Endothelial cell of umbilical vein (primary cell): ENCODE measurements at regions not wholly inside any gene's neighbourhood (a gene's known extent, or its start where the extent isn't known, plus 50 kb on each side); places are given as distances from the start of the nearest gene placed in this dataset.

Experiments
- BruUV-seq: library from RNA; stranded (reverse); fragments of 400-500 nt; replicated peaks from 2 replicates; lab custom pipeline; 2021; lab: Mats Ljungman, UMichigan
- CTCF ChIA-PET: fragments of 300-600, 350-600 bp; sonication (Branson Sonifier 250); formaldehyde crosslinking; loops from one replicate; lab custom pipeline; 2021; ENCODE audit warnings: antibody characterized with exemption, inconsistent platforms; lab: Charles Lee
- POLR2A ChIA-PET: fragments of 300-600, 350-600 bp; sonication (Branson Sonifier 250); formaldehyde crosslinking; loops from one replicate; lab custom pipeline; 2021; ENCODE audit warnings: antibody characterized with exemption, inconsistent platforms; lab: Charles Lee
- DNase-seq: peaks from one replicate; pipeline ENCODE4 v3.0.0-alpha.2; 2011; ENCODE audit warnings: low read depth, low spot score
- FAIRE-seq: peaks from 2 replicates; lab custom pipeline; 2011; peaks lifted over from hg19 to GRCh38; lab: Jason Lieb, UNC
- H2AFZ ChIP-seq: 2 replicates; pipeline ENCODE4 v1.6.0; 2012; ENCODE audit warnings: low read depth, low read length, control low read depth, inconsistent platforms
- H3K27ac ChIP-seq: 2 replicates; pipeline ENCODE4 v1.5.1; 2011; ENCODE audit warnings: low read depth, mild to moderate bottlenecking, control low read depth, low read length, moderate library complexity; ENCODE audit not compliant: insufficient read depth
- H3K27me3 ChIP-seq, 2 experiments: 2 replicates each; pipeline versions ENCODE4 v1.6.0 to v1.6.1; 2011; ENCODE audit warnings: low read length in 2 of 2, mixed read lengths in 1 of 2; ENCODE audit not compliant: control insufficient read depth in 2 of 2, insufficient read depth in 2 of 2
- H3K36me3 ChIP-seq, 2 experiments: 2 replicates in 1 of 2; 3 replicates in 1 of 2; pipeline ENCODE4 v1.5.1; 2011; ENCODE audit warnings: low read length in 2 of 2, mild to moderate bottlenecking in 1 of 2, moderate library complexity in 1 of 2; ENCODE audit not compliant: control insufficient read depth in 2 of 2, insufficient read depth in 2 of 2; ENCODE audit errors: extremely low read depth in 1 of 2
- H3K4me1 ChIP-seq: 3 replicates; pipeline ENCODE4 v1.5.1; 2011; ENCODE audit warnings: mild to moderate bottlenecking, low read length; ENCODE audit not compliant: control insufficient read depth, insufficient read depth; ENCODE audit errors: extremely low read depth
- H3K4me2 ChIP-seq: 2 replicates; pipeline ENCODE4 v1.6.1; 2011; ENCODE audit warnings: low read length, control low read depth, mixed read lengths; ENCODE audit not compliant: insufficient read depth
- H3K4me3 ChIP-seq, 3 experiments: fragments of 200-600 bp in 1 of 3; sonication (generic), shearing (Covaris generic) in 1 of 3; replicated peaks in 1 of 3; 2 replicates each; pipeline ENCODE4 v1.5.1; 2011 to 2016; ENCODE audit warnings: control low read depth in 3 of 3, low read length in 3 of 3, mild to moderate bottlenecking in 2 of 3, inconsistent platforms in 1 of 3, low read depth in 1 of 3, moderate library complexity in 1 of 3; ENCODE audit not compliant: insufficient read depth in 1 of 3
- H3K79me2 ChIP-seq: 2 replicates; pipeline ENCODE4 v1.6.0; 2012; ENCODE audit warnings: low read length, inconsistent platforms; ENCODE audit not compliant: control insufficient read depth, insufficient read depth
- H3K9ac ChIP-seq: replicated peaks from 2 replicates; pipeline ENCODE3; 2011; ENCODE audit warnings: low read length, control low read depth; ENCODE audit not compliant: insufficient read depth; ENCODE audit errors: extremely low read depth
- H3K9me1 ChIP-seq: replicated peaks from 3 replicates; pipeline ENCODE4 v1.6.0; 2011; ENCODE audit warnings: mild to moderate bottlenecking, low read length; ENCODE audit not compliant: control insufficient read depth, insufficient read depth; ENCODE audit errors: extremely low read depth
- H3K9me3 ChIP-seq: replicated peaks from 2 replicates; pipeline ENCODE4 v1.5.1; 2012; ENCODE audit warnings: low read length, inconsistent platforms; ENCODE audit not compliant: control insufficient read depth, insufficient read depth
- H4K20me1 ChIP-seq: replicated peaks from 2 replicates; pipeline ENCODE3; 2011; ENCODE audit warnings: mild to moderate bottlenecking, low read length; ENCODE audit not compliant: control insufficient read depth, insufficient read depth; ENCODE audit errors: extremely low read depth
- EZH2 ChIP-seq: IDR thresholded peaks from 2 replicates; pipeline ENCODE4 v1.6.1; 2012; ENCODE audit warnings: borderline replicate concordance, low read depth, mild to moderate bottlenecking, moderate library complexity, low read length, inconsistent platforms; ENCODE audit not compliant: severe bottlenecking
- FOS ChIP-seq: IDR thresholded peaks from 2 replicates; pipeline ENCODE4 v1.6.1; 2011; ENCODE audit warnings: mild to moderate bottlenecking, low read length, moderate library complexity, borderline replicate concordance; ENCODE audit not compliant: insufficient read depth
- GATA2 ChIP-seq: IDR thresholded peaks from 2 replicates; pipeline ENCODE4 v1.7.0; 2011; ENCODE audit warnings: low read depth, mild to moderate bottlenecking, moderate library complexity, mixed read lengths, low read length; ENCODE audit not compliant: insufficient read length, insufficient read depth
- JUN ChIP-seq: IDR thresholded peaks from 2 replicates; pipeline ENCODE4 v1.6.1; 2011; ENCODE audit warnings: borderline replicate concordance, low read depth; ENCODE audit not compliant: insufficient read length, insufficient read depth
- MAX ChIP-seq: IDR thresholded peaks from 2 replicates; pipeline ENCODE4 v1.6.1; 2011; ENCODE audit not compliant: insufficient read depth, insufficient read length
- POLR2A ChIP-seq: IDR thresholded peaks from 2 replicates; pipeline ENCODE4 v1.6.1; 2012; ENCODE audit warnings: low read depth, mild to moderate bottlenecking, control low read depth, low read length
- POLR2AphosphoS5 ChIP-seq: IDR thresholded peaks from 2 replicates; pipeline ENCODE4 v1.6.1; 2012; ENCODE audit warnings: low read depth, mild to moderate bottlenecking, control low read depth, low read length, moderate library complexity; ENCODE audit not compliant: insufficient read depth
- dilution Hi-C: fragments of 300-500 bp; cut with MboI; formaldehyde crosslinking; loops from one replicate; pipeline ENCODE4 v1.15.0; 2019; ENCODE audit warnings: low sequenced_read_pairs; ENCODE audit not compliant: extremely low pct_ligation_motif_present
- intact Hi-C: fragments of 100-400 bp; cut with micrococcal nuclease; formaldehyde crosslinking; loops from one replicate; pipeline ENCODE4 v1.10.0; 2022

- TF ChIP-seq GATA2 (no peak), MAX (no peak), JUN (no peak), POLR2A (no peak)
- FAIRE-seq = no peak
- intact Hi-C loops = loop anchor here (10.0 kb wide), 1 partner anchor 312 kb away; no protein-coding TSS in a partner anchor
Measured at GRCh38 chr9:117957267-117957666, 253.1 kb downstream of the TLR4 start.

DNA sequence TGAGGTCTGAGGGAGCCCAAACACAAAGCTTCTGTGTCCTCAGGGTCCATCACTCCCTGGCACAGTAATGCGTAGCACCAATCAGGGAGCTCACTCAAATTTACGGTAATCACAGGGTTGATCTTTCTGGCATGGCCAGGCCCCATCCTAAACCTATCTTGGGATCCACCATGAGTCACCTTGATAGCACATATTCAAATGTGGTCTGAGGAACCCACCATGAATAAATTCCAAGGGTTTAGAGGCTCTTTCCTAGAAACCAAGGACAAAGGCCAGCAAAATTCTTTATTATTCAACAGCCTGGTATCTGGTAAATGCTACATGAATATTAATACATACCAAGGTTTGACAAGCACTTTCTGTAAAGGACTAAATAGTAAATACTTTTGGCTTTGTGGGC lies 254.5 kb downstream of the TLR4 start:
- Histone ChIP-seq H3K4me3 (no peak overlapping the region), H3K27ac (no peak overlapping the region), H3K79me2 (no peaks in the 10 kb centered on the region), H3K4me1 (no peaks in the 10 kb centered on the region), H3K9ac (no peak overlapping the region), H3K9me1 (no peaks in the 10 kb centered on the region), H3K4me2 (no peak overlapping the region), H3K27me3 (no peaks in the 10 kb centered on the region), H3K36me3 (no peaks in the 10 kb centered on the region), H4K20me1 (no peaks in the 10 kb centered on the region), H2AFZ (no peak overlapping the region), H3K9me3 (no peaks in the 10 kb centered on the region)
- dilution Hi-C loops (no loop called here), intact Hi-C loops (loop anchor here (10.0 kb wide), 1 partner anchor 314 kb away; no protein-coding TSS in a partner anchor)
- CTCF ChIA-PET = no interaction called here
- DNase-seq (no peak), FAIRE-seq (no peak)
- no TSS peak for BruUV-seq
- TF ChIP-seq JUN (no peak), EZH2 (no peak), MAX (no peak), POLR2AphosphoS5 (no peak), GATA2 (no peak), FOS (no peak), POLR2A (no peak)
- POLR2A ChIA-PET = no interaction called here

More at GRCh38 chr9:117957267-117957666, 253.1 kb downstream of the TLR4 start:
- H3K9me1 ChIP-seq = no peaks in the 10 kb centered on the region
- H3K9me3 ChIP-seq = no peaks in the 10 kb centered on the region
- ChIA-PET POLR2A (no interaction called here), CTCF (no interaction called here)
- dilution Hi-C loops = no loop called here
- H3K79me2 ChIP-seq = no peaks in the 10 kb centered on the region
- H3K4me2 ChIP-seq = no peak overlapping the region
- H3K4me1 ChIP-seq = no peaks in the 10 kb centered on the region
- DNase-seq = no peak
- no peaks in the 10 kb centered on the region for H4K20me1 ChIP-seq
- no peaks in the 10 kb centered on the region for H3K36me3 ChIP-seq
- no peaks in the 10 kb centered on the region for H3K27me3 ChIP-seq
- H3K9ac ChIP-seq = no peak overlapping the region
- H2AFZ ChIP-seq = no peak overlapping the region
- H3K4me3 ChIP-seq = no peak overlapping the region
- no TSS peak for BruUV-seq
- H3K27ac ChIP-seq = no peak overlapping the region
